GM21381 (cell line): ENCODE measurements at regions not wholly inside any gene's neighbourhood (a gene's known extent, or its start where the extent isn't known, plus 50 kb on each side); places are given as distances from the start of the nearest gene placed in this dataset.
"Not testable (repeated sequence)": the region's sequence is repeated elsewhere in the genome, so short reads cannot be mapped to it uniquely, and the experiment has no call there.

Source experiments
- ATAC-seq: cut with Tn5 transposase; IDR thresholded peaks from one replicate; pipeline ENCODE4 v1.9.1; 2021; ENCODE audit warnings: mild to moderate bottlenecking, moderate library complexity; ENCODE audit not compliant: unreplicated experiment

DNA sequence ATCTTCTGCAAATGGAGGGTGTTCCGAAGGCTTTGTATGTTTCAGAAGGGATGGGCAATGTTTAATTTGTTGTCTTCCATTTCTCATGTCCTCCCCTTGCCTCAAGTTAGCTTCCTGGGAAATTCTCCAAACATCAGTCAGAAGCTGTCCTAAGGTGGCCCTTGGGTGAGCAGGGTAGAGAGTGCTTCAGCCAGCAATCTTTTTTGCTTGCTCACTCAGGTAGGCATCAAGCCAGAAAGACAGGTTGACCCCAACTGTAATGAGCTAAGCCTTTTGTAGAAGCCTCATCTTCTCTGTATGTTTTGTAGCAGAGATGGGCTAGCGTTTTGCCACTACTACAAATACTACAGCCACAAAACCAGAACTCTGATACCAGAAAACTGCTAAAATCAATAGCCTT lies 321.5 kb upstream of the FAM78B start:
- ATAC-seq = no peak

DNA sequence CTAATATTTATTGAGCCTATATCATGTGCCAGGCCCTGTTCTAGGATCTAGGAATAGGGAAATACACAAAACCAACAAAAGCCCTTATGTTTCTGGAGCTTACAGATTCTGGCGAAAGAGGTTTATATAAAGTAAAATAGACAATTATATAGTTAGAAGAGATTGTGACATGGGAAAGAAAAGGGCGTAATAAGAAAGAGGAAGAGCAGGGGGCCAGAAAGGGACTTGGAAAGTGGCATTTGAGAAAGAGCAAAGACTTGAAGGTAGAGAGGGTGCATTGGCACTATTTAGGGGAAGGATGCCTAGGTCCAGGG lies 322.5 kb upstream of the FAM78B start:
- ATAC-seq = no peak

- ATAC-seq = peak; percentile 81
Observed at GRCh38 chr1:166489670-166490436, 323.1 kb upstream of the FAM78B start.

- no peak for ATAC-seq
Observed at GRCh38 chr1:166490437-166490991, 323.7 kb upstream of the FAM78B start.

- ATAC-seq = not testable (repeated sequence)
Observed at GRCh38 chr1:166493765-166494164, 327.0 kb upstream of the FAM78B start.

GRCh38 chr1:166507347-166507746 lies 331.9 kb upstream of the POGK start:
- no peak for ATAC-seq

DNA sequence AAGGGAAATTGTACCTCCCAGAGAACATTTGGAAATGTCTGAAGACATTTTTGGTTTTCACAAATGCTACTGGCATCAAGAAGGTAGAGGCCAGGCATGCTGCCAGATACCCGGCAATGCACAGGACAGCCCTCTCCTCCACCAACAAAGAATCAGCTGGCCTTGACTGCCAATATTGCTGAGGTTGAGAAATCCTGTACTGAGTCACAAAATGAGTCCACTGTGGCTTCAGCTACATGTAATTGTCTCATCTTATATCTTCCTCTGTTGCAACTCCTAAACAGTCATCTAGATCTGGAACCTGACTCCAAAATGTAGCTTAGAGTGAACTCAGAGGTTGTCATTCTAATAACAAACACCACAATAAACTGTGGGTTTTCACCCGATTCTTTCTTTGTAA lies 327.5 kb upstream of the POGK start:
- ATAC-seq = no peak

- ATAC-seq = no peak
Observed at GRCh38 chr1:166514067-166514466, 325.2 kb upstream of the POGK start.

GRCh38 chr1:166527752-166528151 lies 311.5 kb upstream of the POGK start:
- ATAC-seq = no peak

- no peak for ATAC-seq
Observed at GRCh38 chr1:166538646-166539045, 300.6 kb upstream of the POGK start.

DNA sequence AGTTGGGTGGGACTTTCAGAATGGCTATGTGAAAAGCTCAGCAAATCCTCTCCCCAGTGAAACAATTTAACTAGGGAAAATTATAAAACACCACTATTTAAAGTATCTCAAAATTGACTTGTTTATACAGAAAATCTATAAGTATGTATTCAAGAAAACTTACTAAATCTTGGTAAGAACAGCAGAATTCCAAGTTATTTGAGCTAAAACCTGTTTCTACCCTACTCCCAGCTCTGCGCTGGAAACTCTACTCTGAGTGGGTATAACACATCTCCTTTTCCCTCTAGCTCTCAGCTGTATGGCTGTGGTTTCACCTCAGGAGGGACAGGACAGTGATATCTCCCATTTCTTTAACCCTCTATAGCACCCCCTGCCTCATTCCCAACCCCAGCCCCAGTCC lies 295.2 kb upstream of the POGK start:
- no peak for ATAC-seq

DNA sequence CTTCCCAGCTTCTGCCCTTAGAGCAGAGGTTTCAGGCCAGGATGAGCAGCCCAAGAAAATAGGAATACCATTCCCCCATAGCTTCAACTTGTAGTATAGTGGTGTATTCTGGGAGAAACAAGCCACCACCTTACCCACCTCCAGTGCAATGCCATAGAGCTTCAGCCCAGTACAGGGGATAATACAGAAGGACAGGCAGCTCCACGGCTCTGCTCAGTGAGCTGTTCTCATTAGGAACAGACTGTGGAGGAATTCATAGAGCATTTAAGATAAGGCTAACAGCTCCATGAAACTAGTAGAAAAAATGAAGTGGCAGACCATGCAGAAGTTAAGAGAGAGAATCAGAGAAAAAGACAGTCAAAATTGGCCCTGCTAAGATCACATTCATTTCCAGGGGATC lies 294.7 kb upstream of the POGK start:
- ATAC-seq = no peak

GRCh38 chr1:166552706-166553105 lies 286.6 kb upstream of the POGK start:
- no peak for ATAC-seq

DNA sequence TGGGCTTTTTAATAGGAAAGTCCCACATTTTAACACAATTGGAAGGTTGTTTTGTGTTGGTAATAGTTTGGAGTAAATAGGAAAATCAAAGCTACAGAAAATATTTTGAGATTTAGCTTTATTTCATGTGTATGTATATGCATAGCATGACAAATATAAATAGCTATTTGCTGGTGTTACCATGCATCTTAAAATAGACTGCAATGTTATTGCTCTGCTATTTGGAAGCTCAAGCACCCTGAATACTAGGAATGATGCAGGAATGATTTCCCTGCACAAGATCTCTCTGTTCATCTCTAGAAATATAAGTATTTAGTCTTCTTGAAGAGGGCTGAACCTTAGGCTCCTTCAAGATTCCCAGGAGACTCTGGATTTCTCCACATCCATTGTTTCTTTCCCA lies 268.3 kb upstream of the POGK start:
- ATAC-seq = no peak

GRCh38 chr1:166573199-166573598 lies 266.1 kb upstream of the POGK start:
- ATAC-seq = no peak

- ATAC-seq = no peak
Observed at GRCh38 chr1:166579557-166580501, 259.4 kb upstream of the POGK start.

DNA sequence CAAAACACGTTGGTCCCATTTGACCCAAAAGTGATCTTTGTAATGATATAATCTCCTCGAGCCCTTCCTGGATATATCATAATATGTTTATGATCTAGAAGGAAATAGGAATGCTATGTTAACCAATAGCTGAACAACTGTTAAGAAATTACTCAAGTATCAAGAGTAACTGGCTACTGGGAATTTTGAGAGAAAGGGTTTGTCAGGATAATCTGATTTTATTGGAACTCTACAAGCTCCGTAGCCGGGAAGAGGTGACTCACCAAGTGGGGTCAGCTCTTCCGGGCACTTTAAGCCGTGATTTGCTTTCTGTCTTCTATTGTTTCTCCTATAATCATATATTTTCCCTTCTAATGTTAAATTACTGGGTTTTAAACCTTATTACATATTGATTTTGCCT lies 250.5 kb upstream of the POGK start:
- ATAC-seq = no peak

GRCh38 chr1:166590161-166590560 lies 249.1 kb upstream of the POGK start:
- ATAC-seq = no peak

- ATAC-seq = no peak
Observed at GRCh38 chr1:166594646-166595045, 244.6 kb upstream of the POGK start.

GRCh38 chr1:166597516-166597915 lies 241.8 kb upstream of the POGK start:
- ATAC-seq = no peak

DNA sequence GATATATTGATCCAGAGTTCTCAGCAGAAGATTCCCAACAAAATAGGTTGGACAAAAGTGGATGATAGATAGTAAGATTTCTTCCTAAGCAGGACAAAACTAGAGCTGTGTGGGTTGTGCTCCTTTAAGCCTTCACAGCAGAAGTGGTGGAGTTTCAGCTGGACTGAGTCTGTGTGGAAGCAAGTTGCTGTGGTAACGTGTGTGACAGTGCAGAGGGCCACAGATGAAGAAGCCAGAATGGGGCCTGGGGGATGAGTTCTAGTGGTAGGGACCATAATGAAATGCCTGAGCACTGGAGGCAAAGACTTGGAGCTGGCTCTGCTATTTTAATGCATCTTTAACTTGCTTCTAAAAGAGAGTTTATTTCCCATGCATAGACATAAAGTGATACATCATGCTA lies 238.7 kb upstream of the POGK start:
- ATAC-seq = no peak
